Parathyroid adenoma (tissue), 2 donors: ENCODE measurements at regions not wholly inside any gene's neighbourhood (a gene's known extent, or its start where the extent isn't known, plus 50 kb on each side); places are given as distances from the start of the nearest gene placed in this dataset.

Source experiments
- H2AFZ ChIP-seq: fragments of 300-600 bp; sonication (generic); one replicate; pipeline ENCODE4 v1.7.0; 2017; ENCODE audit warnings: antibody characterized with exemption, mild to moderate bottlenecking
- H3K27ac ChIP-seq: fragments of 300-600 bp; sonication (generic); one replicate; pipeline ENCODE4 v1.7.0; 2017
- H3K27me3 ChIP-seq: fragments of 300-600 bp; sonication (generic); one replicate; pipeline ENCODE4 v1.7.0; 2017; ENCODE audit warnings: low read length; ENCODE audit not compliant: control insufficient read depth, insufficient read depth
- H3K36me3 ChIP-seq: fragments of 300-600 bp; sonication (generic); one replicate; pipeline ENCODE4 v1.7.0; 2017; ENCODE audit warnings: low read length; ENCODE audit not compliant: control insufficient read depth, insufficient read depth
- H3K4me1 ChIP-seq: fragments of 300-600 bp; sonication (generic); one replicate; pipeline ENCODE4 v1.7.0; 2017; ENCODE audit warnings: control low read depth
- H3K4me2 ChIP-seq: fragments of 300-600 bp; sonication (generic); one replicate; pipeline ENCODE4 v1.7.0; 2017; ENCODE audit warnings: low read length
- H3K4me3 ChIP-seq: fragments of 300-600 bp; sonication (generic); one replicate; pipeline ENCODE4 v1.7.0; 2017; ENCODE audit warnings: low read depth, low read length
- H3K79me2 ChIP-seq: fragments of 300-600 bp; sonication (generic); one replicate; pipeline ENCODE4 v1.7.0; 2017; ENCODE audit warnings: control low read depth
- H3K9ac ChIP-seq: fragments of 300-600 bp; sonication (generic); one replicate; pipeline ENCODE4 v1.7.0; 2017; ENCODE audit warnings: mild to moderate bottlenecking
- H3K9me3 ChIP-seq: fragments of 300-600 bp; sonication (generic); one replicate; pipeline ENCODE4 v1.7.0; 2017; ENCODE audit warnings: low read length; ENCODE audit not compliant: control insufficient read depth
- TF ChIP-seq, protein P1 (sequence below): fragments of 300-600 bp; sonication (generic); IDR thresholded peaks from one replicate; pipeline ENCODE4 v1.7.0; 2017; ENCODE audit warnings: antibody characterized with exemption, mild to moderate bottlenecking
- donor health status: primary hyperparathyroidism.

DNA sequence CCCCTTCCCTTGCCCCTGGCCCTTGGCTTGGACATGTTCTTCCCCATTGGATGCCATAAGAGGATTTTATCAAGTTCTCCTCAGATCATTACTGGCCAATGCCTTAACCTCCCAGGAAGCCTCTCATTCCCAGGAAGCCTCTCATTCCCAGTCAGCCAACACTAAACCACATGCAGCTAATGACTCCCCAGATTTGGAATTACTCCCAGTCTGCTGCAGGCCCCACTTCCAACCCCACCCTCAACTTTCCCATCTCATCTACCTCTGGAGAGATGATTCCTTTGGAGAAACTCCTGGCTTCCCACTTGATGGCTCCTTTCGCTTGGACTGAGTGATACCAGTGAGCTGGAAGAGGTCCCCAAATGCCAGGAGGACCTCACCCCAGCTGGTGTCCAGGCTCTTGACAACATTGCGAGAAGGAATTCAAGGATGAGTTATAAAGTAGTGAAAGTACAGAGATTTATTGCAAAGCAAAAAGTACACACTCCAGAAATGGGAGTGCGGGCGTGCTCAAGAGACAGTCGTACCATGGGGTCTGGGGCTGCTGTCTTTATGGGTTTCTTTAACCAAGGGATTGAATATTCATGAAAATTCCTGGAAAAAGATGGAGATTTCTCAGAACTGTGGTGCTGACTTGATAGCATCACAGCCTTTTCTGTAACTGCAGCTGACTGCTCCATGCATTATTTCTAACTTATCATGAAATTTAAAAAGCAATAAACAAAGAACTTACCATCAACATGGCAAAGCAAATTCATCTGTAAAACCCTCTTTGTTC lies 117.2 kb upstream of the ADCY1 start:
- no peaks in the 10 kb centered on the region for H3K36me3 ChIP-seq

DNA sequence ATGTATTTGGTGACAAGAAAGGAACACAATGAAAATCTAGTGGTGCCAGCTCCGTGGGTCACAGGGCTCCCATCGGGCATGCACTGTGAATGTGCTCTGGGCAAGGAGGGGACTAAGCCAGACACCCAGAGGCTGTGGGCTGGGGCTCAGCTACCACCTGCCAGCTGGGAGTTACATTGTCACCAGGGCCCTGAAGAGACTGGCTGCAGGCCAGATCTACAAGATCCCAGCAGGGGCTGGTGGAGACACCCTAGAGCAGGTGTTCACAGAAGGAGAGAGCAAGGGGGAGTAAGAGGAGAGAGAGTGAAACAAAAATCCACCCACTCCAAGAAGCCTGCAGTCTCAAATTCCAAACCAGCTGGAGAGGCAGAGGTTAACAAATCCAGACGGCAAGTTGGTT lies 116.6 kb upstream of the ADCY1 start:
- Histone ChIP-seq H3K9ac (no peak overlapping the region), H3K4me3 (no peak overlapping the region)

More for the DNA sequence above, 117.2 kb upstream of the ADCY1 start:
- H3K4me3 ChIP-seq: no peak overlapping the region
- no peaks in the 10 kb centered on the region for H3K79me2 ChIP-seq
- H2AFZ ChIP-seq: no peak overlapping the region
- no peaks in the 10 kb centered on the region for H3K9me3 ChIP-seq
- no peaks in the 10 kb centered on the region for H3K27me3 ChIP-seq
- no peak overlapping the region for H3K4me2 ChIP-seq
- H3K27ac ChIP-seq: no peak overlapping the region
- no peaks in the 10 kb centered on the region for H3K4me1 ChIP-seq
- H3K9ac ChIP-seq: no peak overlapping the region
- TF ChIP-seq, protein P1, sequence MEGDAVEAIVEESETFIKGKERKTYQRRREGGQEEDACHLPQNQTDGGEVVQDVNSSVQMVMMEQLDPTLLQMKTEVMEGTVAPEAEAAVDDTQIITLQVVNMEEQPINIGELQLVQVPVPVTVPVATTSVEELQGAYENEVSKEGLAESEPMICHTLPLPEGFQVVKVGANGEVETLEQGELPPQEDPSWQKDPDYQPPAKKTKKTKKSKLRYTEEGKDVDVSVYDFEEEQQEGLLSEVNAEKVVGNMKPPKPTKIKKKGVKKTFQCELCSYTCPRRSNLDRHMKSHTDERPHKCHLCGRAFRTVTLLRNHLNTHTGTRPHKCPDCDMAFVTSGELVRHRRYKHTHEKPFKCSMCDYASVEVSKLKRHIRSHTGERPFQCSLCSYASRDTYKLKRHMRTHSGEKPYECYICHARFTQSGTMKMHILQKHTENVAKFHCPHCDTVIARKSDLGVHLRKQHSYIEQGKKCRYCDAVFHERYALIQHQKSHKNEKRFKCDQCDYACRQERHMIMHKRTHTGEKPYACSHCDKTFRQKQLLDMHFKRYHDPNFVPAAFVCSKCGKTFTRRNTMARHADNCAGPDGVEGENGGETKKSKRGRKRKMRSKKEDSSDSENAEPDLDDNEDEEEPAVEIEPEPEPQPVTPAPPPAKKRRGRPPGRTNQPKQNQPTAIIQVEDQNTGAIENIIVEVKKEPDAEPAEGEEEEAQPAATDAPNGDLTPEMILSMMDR: no peak

DNA sequence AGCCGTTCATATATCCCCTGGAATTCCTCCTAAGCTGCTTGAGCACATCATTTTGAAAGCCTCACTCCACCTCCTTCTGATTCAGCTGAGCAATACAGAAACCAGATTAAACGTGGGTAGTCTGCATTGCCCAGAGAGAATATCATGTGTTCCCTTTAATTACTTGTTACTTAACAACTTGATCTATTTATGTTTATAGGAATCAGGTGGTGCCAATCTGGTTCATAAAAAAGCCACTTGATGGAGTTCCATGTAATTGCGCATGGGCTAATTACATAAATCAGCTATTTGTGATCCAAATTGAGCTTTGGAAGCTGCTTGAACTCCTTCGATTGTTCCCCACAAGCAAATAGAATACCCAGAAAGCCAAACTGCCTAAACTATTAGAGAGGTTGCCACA lies 114.7 kb upstream of the ADCY1 start:
- no peak overlapping the region for H2AFZ ChIP-seq
- TF ChIP-seq, protein P1: no peak
- no peak overlapping the region for H3K27ac ChIP-seq
- no peaks in the 10 kb centered on the region for H3K9me3 ChIP-seq
- H3K27me3 ChIP-seq: no peaks in the 10 kb centered on the region
- H3K79me2 ChIP-seq: no peaks in the 10 kb centered on the region
- H3K4me3 ChIP-seq: no peak overlapping the region
- H3K4me1 ChIP-seq: no peaks in the 10 kb centered on the region
- H3K36me3 ChIP-seq: no peaks in the 10 kb centered on the region
- no peak overlapping the region for H3K9ac ChIP-seq
- no peak overlapping the region for H3K4me2 ChIP-seq

More for the DNA sequence above, 116.6 kb upstream of the ADCY1 start:
- H3K27ac ChIP-seq: no peak overlapping the region
- H3K4me2 ChIP-seq: no peak overlapping the region
- no peak overlapping the region for H2AFZ ChIP-seq
- H3K79me2 ChIP-seq: no peaks in the 10 kb centered on the region
- no peaks in the 10 kb centered on the region for H3K36me3 ChIP-seq
- no peaks in the 10 kb centered on the region for H3K9me3 ChIP-seq
- no peaks in the 10 kb centered on the region for H3K4me1 ChIP-seq
- no peaks in the 10 kb centered on the region for H3K27me3 ChIP-seq
- TF ChIP-seq, protein P1: no peak

DNA sequence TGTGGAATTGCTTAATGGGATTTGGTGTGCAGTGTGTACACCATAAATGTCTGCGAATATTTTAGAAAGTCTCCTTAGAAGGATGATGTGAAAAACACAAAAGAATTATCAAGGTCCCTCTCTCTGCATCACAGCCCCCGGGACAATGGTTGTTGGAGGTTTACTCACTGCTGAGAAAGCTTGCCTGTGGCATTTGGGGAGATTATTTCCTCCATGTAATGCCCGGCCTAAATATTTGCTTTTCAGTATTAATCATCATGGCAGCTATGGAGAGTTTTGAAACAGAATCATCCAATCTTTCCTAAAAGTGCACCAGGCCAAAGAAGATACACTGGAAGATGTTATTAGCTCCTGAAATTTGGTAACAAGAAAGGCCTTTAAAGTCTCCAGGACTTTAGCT lies 113.8 kb upstream of the ADCY1 start:
- Histone ChIP-seq H3K36me3 (no peaks in the 10 kb centered on the region), H2AFZ (no peak overlapping the region), H3K4me1 (no peaks in the 10 kb centered on the region), H3K27ac (no peak overlapping the region), H3K9ac (no peak overlapping the region), H3K79me2 (no peaks in the 10 kb centered on the region), H3K4me2 (no peak overlapping the region), H3K4me3 (no peak overlapping the region), H3K27me3 (no peaks in the 10 kb centered on the region), H3K9me3 (no peaks in the 10 kb centered on the region)
- TF ChIP-seq, protein P1: no peak

DNA sequence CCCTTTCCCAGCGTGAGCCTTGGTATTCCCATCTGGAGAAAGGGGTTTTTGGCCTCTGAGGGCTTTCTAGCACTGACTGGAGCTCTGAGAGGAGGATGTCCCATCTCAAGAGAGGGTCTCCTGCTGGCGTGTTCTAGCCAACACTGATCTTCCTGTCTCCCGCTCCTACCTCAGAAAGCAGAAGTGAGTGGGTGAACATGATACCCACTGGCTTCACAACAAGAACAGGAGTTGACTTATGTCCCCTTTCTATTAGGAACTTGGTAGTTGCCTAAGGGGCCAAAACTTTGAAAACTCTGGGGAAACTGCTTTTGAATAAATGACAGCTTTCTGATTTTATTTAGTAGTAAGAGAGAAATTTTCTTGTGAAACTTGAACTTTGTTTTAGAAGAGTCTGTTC lies 113.1 kb upstream of the ADCY1 start:
- TF ChIP-seq, protein P1: no peak
- Histone ChIP-seq H3K27ac (no peak overlapping the region), H3K9ac (no peak overlapping the region), H3K79me2 (no peaks in the 10 kb centered on the region), H3K4me3 (no peak overlapping the region), H3K27me3 (no peaks in the 10 kb centered on the region), H2AFZ (no peak overlapping the region), H3K4me2 (no peak overlapping the region), H3K36me3 (no peaks in the 10 kb centered on the region), H3K9me3 (no peaks in the 10 kb centered on the region), H3K4me1 (no peaks in the 10 kb centered on the region)
